NCI-H446 (cell line): ENCODE measurements at regions not wholly inside any gene's neighbourhood (a gene's known extent, or its start where the extent isn't known, plus 50 kb on each side); places are given as distances from the start of the nearest gene placed in this dataset.

ENCODE experiments used
- DNase-seq, 2 experiments: peaks; one replicate each; lab custom pipeline; 2025; lab: John Stamatoyannopoulos, UW

DNA sequence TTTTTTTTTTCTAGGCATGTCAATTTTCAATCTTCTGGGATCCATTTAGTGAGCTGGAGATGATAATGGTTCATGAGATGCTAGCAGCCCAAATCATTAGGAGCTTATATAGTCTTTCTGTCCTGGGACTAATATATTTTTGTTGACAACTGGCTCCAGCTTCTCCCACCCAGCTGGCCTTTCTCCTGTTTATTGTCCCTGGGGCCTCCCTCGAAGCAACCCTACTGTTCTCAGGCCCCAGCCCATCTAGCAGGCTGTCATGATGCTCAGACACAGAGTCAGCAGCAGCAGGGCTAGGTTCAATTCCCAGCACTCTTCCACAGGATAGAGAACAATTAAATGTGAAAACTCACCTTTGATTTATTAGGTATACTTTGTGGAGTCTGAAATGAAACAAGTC, 127.6 kb upstream of the MID1 start:
- DNase-seq: no peak

- no peak for DNase-seq
These were observed 128.7 kb upstream of the MID1 start for GRCh38 chrX:10749113-10749512.

DNA sequence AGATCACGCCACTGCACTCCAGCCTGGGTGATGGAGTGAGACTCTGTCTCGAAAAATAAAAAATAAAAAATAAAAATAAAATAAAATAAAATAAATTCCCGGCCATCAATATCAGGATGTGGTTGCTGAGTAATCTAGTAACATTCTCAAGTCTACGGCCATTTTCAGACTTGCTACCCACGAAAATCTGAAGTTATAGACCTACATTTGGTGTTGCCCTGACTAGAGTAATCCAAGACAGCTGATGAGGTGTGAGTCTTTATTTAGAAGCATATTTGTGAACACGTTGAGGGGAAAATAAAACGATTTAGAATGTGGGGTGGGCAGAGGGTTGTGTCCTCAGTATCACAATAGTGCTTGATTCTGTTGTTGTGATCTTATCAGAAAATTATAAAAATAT, 130.2 kb upstream of the MID1 start:
- no peak for DNase-seq

GRCh38 chrX:10753116-10753515, 132.7 kb upstream of the MID1 start:
- DNase-seq: no peak

- no peak for DNase-seq
These were observed 134.1 kb upstream of the MID1 start for GRCh38 chrX:10754445-10754844.

- DNase-seq: peak in 1 of 2 experiments; percentile 11
These were observed 135.3 kb upstream of the MID1 start for GRCh38 chrX:10755439-10756334.

- no peak for DNase-seq
These were observed 136.1 kb upstream of the MID1 start for GRCh38 chrX:10756441-10756840.

DNA sequence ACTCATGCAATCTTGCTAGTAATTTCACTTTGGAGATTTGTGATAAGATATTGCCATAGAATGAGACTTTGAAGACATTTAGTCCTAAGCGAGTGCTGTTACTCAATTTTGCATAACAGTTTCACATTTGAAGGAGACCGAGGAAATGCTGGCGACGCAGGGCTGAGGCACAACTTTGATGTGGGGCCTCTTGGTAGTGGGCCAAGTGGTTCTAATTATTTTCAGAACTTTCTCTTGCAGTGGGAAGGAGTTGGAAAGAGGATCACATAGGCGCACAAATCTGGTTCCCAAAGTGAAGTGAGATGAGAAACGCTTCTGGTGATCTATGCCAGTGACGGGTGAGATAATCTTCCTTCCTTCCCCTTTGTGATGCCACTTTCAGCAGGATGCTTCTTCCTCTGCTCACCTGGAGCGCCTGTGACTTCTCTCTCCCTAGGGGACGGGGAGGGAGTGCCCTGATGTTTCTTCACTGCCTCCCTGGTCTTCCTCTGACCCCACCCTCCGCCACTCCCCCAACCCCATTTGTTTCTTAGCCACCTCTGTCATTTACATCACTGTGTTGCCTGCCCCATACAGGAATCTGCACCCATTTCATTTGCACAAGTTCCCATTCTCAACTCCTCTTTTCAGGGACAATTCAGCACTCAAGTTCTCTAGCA, 138.9 kb upstream of the MID1 start:
- no peak for DNase-seq

- no peak for DNase-seq
These were observed 141.1 kb upstream of the MID1 start for GRCh38 chrX:10761447-10761846.

DNA sequence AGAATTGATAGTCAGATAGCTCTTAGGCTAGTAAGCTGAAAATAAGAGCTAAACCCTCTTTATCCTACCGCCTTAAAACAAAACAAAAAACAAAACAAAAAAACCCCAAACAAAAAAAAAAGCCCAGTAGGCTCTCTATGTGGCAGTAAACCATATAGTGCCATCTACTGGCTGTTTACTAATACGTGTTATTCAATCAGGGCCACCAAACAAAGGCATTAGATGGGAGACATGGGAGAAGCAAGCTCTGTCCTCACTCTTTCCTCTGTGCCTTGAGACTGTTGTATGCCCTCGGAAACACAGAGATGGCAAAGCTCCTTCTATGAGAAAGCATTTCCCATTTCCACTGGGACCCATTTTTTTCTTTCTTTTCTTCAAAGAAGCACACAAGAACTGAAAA, 148.8 kb upstream of the MID1 start:
- DNase-seq: peak in 1 of 2 experiments; percentile 71

DNA sequence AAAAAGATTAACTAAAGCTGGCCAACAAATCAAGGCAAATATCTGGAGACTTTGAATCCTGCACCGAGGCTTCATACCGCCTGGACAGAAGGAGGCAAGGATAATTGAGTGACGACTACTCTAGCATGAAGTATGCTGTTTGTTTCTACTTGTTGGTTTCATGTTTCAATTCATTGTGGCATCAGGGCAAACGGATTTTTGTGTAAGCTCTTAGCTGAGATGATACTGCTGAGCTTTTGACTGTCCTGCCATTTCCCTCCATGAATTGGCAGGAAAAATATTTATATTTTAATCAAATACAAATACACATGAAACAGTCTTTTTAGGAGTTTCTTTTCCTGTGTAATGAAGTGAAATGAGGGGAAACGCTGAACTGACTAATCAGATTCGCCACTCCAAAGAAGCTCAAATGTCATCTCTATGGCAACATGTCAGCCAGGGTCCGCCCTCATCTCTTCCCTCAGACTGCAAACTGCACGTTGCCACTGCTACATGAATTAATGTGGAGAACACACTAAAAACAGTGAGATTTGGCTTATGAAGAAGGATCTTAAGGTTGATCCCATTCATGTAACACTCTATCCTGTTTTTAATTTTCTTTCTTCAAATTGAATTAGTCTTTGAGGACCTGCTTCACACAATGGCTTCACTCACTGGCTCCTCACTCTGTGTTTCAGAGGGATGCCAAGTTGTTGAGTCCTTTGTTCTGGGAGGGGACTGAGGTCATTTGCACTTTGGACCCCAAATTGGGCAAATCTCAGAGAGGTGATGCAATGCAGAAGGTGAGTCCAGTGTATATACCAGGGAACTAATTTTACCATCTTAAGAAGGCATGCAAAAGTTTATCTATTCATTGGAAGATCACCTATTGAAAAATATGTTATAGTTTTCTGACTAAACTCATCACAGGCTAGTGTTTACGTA, 149.6 kb upstream of the MID1 start:
- peak; percentile 76 to 80 for DNase-seq

GRCh38 chrX:10773318-10773717, 152.9 kb upstream of the MID1 start:
- no peak for DNase-seq

- no peak for DNase-seq
These were observed 161.6 kb upstream of the MID1 start for GRCh38 chrX:10781847-10782530.

DNA sequence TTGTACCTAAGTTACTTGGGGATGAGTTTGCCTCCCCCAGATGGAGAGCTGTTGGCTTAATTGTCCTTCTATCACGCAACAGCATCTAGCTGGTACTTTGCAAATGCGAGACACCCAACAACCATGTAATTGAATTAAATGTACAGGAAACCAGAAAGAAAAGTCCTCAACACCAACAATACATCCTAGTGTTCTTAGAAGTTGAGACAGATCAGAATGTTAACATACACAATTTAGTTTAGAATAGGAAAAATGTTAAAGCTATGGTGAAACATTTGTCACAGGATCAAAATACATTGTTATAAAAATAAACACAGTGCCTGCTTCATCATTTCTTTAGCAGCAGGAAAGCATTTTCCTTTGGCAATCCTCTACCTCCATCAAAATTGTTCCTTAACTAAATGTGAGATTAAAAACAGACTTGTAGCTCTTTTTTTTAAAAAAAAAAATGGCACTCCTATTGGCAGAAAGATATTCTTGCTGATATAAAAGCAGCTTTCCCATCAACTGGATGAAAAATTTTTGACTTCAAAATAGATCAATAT, 163.1 kb upstream of the MID1 start:
- no peak for DNase-seq

DNA sequence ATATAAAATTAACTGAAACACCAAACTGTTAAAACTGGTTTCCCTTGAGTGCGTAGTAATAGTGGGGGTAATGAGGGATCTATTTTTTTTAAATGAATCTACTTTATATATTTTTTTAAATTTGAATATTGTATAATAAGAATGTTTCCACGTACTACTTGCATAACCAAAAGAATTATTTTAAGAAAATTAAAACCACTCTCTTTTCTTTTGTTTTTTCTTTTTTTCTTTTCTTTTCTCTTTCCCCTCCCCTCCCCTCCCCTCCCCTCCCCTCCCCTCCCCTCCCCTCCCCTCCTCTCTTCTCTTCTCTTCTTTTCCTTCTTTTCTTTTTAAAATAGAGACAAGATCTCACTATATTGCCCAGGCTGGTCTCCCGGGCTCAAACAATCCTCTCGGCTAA, 166.9 kb upstream of the MID1 start:
- no peak for DNase-seq

- DNase-seq: no peak
These were observed 173.8 kb upstream of the MID1 start for GRCh38 chrX:10794203-10794630.

DNA sequence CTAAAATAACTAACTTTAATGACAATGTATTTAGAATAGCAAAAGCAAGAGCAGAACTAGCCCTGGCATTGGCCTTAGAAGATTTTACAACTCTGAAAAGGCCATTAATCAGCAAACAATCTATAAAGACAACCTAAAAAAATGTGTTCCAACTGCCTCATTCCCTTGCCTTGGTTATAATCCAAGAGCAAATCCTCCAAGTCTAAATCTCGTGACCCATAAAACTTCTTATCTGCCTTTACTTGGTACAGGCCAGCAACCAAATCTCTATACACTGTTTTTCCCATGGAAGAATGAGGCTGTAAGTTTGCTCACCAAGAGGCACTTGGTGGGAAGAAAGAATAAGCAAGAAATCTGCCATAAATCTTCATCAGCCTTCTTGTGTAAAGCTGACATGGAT, 175.3 kb upstream of the MID1 start:
- DNase-seq: no peak

DNA sequence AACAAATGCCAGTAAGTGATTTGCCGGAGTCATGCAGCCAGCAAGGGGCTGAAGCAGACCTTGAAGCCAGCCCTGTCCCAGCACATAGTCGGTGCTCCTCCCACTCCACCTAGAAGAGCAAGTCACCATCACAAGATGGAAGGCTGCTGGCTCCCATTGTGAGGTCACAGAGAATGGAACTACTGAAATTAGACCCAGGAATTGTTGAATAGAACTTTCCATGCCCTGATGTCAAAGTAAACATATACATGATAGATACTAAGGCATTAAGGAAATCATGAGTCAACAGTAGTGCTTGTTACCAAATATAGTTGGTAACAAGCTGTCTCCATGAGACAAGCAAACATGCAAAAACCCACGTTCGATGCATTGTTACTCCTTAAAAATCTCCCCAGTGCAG, 177.1 kb upstream of the MID1 start:
- DNase-seq: no peak

GRCh38 chrX:10798041-10798440, 177.7 kb upstream of the MID1 start:
- no peak for DNase-seq

DNA sequence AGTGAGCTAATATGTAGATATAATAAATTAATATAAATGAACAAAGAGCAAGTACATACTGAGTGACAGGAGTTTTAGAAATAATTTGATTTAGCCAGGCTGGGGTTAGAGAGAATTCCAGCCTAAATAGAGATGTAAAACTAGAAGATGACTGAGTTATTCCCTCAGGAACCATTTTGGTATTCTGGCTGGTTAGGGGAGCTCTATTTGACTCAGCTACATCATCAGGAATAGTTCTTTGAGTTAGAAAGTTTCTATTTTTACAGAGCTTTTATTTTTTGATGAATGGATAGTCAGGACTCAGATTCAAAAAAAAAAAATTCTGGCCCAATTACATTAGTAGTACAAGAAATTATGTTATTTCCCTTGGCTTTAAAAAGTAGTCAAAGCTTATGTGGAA, 180.4 kb upstream of the MID1 start:
- DNase-seq: no peak

- no peak for DNase-seq
These were observed 190.7 kb upstream of the MID1 start for GRCh38 chrX:10811111-10811510.

- DNase-seq: no peak
These were observed 193.4 kb upstream of the MID1 start for GRCh38 chrX:10813761-10814160.
